ENCODE measurements at regions not wholly inside any gene's neighbourhood (a gene's known extent, or its start where the extent isn't known, plus 50 kb on each side); places are given as distances from the start of the nearest gene placed in this dataset.
A peak's percentile ranks its signal among the peaks of the same experiment; 100 is the strongest.

- DNase-seq: no peak
- in situ Hi-C loops (cut with MboI; ENCODE audit: low pct_ligation_motif_present in 1 of 4, low pct_unique_long_range_greater_than_20kb in 1 of 4, low sequenced_read_pairs in 3 of 4) (no loop called here), intact Hi-C loops (cut with DNase I; ENCODE audit: low total_unique reads) (no loop called here)
- peaks cover 0 to 21% (median 16%) of the 10 kb centered on the region in 4 donors for H3K4me1 ChIP-seq
- no peaks in the 10 kb centered on the region for H3K36me3 ChIP-seq
- no peaks in the 10 kb centered on the region for H3K9me3 ChIP-seq
- WGBS, 2 donors (ENCODE audit: low coverage in 1 of 2): 48 to 83% methylated on average over 1 of the region's 1 CpG
- no peaks in the 10 kb centered on the region for H3K27me3 ChIP-seq
- TF ChIP-seq EP300 (IDR thresholded peaks at IDR 0.05; ENCODE audit: low read depth): no peak
- TF ChIP-seq POLR2AphosphoS5 (IDR thresholded peaks at IDR 0.05): no peak
- no peak overlapping the region for H3K27ac ChIP-seq
- no peak overlapping the region for H3K4me3 ChIP-seq
These were observed 67.4 kb downstream of the RPLP1 start for GRCh38 chr15:69520067-69520466.

- TF ChIP-seq CTCF (IDR thresholded peaks at IDR 0.05) (no peak), POLR2A (IDR thresholded peaks at IDR 0.05) (no peak), EP300 (IDR thresholded peaks at IDR 0.05; ENCODE audit: low read depth) (no peak), POLR2AphosphoS5 (IDR thresholded peaks at IDR 0.05) (no peak)
- in situ Hi-C loops (cut with MboI; ENCODE audit: low pct_ligation_motif_present in 1 of 4, low pct_unique_long_range_greater_than_20kb in 1 of 4, low sequenced_read_pairs in 3 of 4) (no loop called here), intact Hi-C loops (cut with DNase I; ENCODE audit: low total_unique reads) (no loop called here)
- Histone ChIP-seq H3K4me1 (peaks cover 0 to 22% (median 18%) of the 10 kb centered on the region in 4 donors), H3K9me3 (no peaks in the 10 kb centered on the region), H3K27me3 (no peaks in the 10 kb centered on the region), H3K36me3 (no peaks in the 10 kb centered on the region), H3K4me3 (no peak overlapping the region), H3K27ac (no peak overlapping the region)
- DNase-seq: no peak
- WGBS, 2 donors (ENCODE audit: low coverage in 1 of 2): 88% methylated on average over 2 of the region's 2 CpGs; no CpG with 5 or more reads in 1 of the 2 donors
These were observed 69.7 kb downstream of the RPLP1 start for GRCh38 chr15:69522361-69522760.

GRCh38 chr15:69523010-69524001 is 70.7 kb downstream of the RPLP1 start:
- intact Hi-C loops (cut with DNase I; ENCODE audit: low total_unique reads) (no loop called here), in situ Hi-C loops (cut with MboI; ENCODE audit: low pct_ligation_motif_present in 1 of 4, low pct_unique_long_range_greater_than_20kb in 1 of 4, low sequenced_read_pairs in 3 of 4) (no loop called here)
- Histone ChIP-seq H3K4me1 (peaks cover 0 to 22% (median 18%) of the 10 kb centered on the region in 4 donors), H3K27ac (peak overlapping the region in 3 of 4 donors; percentile 30 to 42 (median 36)), H3K27me3 (no peaks in the 10 kb centered on the region), H3K9me3 (no peaks in the 10 kb centered on the region), H3K4me3 (no peak overlapping the region), H3K36me3 (no peaks in the 10 kb centered on the region)
- TF ChIP-seq EP300 (IDR thresholded peaks at IDR 0.05; ENCODE audit: low read depth): no peak
- TF ChIP-seq CTCF (IDR thresholded peaks at IDR 0.05): peak; percentile 60 to 76 (median 69)
- WGBS, 2 donors (ENCODE audit: low coverage in 1 of 2): 58 to 71% methylated on average over 3 to 5 of the region's 5 CpGs
- DNase-seq: peak; percentile 84

DNA sequence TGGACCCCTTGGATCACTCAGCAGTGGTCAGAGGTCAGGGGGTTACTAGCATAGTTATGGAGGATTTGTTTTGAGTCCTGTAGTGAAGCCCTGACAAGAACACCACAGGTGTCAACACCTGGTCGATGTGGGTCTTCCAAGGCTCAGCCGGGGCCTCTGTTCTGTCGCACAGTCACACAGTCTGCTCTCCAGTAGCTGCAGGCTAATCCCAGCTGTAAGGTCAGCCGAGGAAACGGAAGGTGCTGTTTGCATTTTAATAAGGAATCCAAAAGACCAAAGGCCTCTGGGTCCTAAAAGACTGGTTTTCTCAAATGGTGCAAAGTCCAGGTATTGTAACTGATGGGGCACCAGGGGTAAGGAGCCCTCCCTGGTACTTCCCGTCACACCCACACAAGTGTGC is 71.7 kb downstream of the RPLP1 start:
- TF ChIP-seq CTCF (IDR thresholded peaks at IDR 0.05): no peak
- TF ChIP-seq POLR2AphosphoS5 (IDR thresholded peaks at IDR 0.05): no peak
- Histone ChIP-seq H3K27ac (peak overlapping the region; percentile 15 to 42 (median 33)), H3K27me3 (no peaks in the 10 kb centered on the region), H3K9me3 (no peaks in the 10 kb centered on the region), H3K4me3 (no peak overlapping the region), H3K36me3 (no peaks in the 10 kb centered on the region), H3K4me1 (peaks cover 0 to 22% (median 18%) of the 10 kb centered on the region in 4 donors)
- DNase-seq: peak; percentile 35
- intact Hi-C loops (cut with DNase I; ENCODE audit: low total_unique reads): no loop called here
- in situ Hi-C loops (cut with MboI; ENCODE audit: low pct_ligation_motif_present in 1 of 4, low pct_unique_long_range_greater_than_20kb in 1 of 4, low sequenced_read_pairs in 3 of 4): no loop called here
- WGBS, 2 donors (ENCODE audit: low coverage in 1 of 2): 27 to 56% methylated on average over 1 to 6 of the region's 6 CpGs
